HCT116 (cell line): ENCODE measurements at regions not wholly inside any gene's neighbourhood (a gene's known extent, or its start where the extent isn't known, plus 50 kb on each side); places are given as distances from the start of the nearest gene placed in this dataset.

Experiments used
- POLR2AphosphoS5 ChIP-seq: IDR thresholded peaks from 2 replicates; pipeline ENCODE4 v1.6.1; 2011; ENCODE audit warnings: mild to moderate bottlenecking, low read depth, low read length, moderate library complexity
- TF ChIP-seq, protein P1 (sequence below), 3 experiments: fragments of 200-600 bp in 1 of 3; sonication (generic) in 1 of 3; IDR thresholded peaks in 2 of 3; conservative IDR thresholded peaks in 1 of 3; 2 replicates each; pipeline ENCODE4 v1.5.1; 2012 to 2017; ENCODE audit warnings: low read depth in 2 of 3, low read length in 2 of 3, antibody characterized with exemption in 1 of 3, borderline replicate concordance in 1 of 3, control low read depth in 1 of 3, mild to moderate bottlenecking in 1 of 3, mixed read lengths in 1 of 3, mixed run types in 1 of 3, moderate library complexity in 1 of 3; ENCODE audit not compliant: insufficient read depth in 1 of 3

DNA sequence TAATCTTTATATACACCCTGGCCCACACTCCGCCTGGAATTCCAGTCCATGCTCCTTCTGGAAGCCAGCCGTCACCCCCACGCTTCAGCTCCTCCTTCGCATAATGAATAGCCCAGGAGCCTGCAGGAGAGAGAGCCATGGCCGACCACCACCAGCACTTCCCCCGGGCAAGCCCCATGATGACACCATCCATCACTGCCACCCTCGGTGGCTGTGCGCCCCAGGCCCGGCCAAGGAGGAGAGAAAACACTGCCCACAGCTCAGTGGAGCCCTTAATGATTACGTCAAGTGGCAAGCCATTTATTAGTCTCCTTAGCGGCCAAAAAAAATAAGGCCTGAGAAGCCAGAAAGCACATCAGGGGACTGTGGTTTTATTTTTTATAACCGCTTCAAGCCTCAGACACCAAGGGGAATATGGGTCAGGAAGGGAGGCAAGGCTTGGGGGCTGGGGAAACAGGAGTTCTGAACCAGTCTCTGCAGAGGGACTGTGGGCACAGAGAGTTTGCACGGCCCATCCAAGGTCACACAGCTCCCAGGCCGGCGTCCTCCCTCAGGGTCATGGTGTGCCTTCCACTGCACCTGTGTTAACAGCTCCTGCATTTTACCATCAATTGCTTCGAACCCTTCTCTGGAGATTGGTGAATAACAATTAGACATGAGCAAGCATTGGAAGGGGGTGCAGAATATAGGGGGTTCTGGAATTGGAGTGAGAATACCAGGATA, 134.3 kb downstream of the MN1 start:
- TF ChIP-seq POLR2AphosphoS5, result no peak
- TF ChIP-seq, protein P1, sequence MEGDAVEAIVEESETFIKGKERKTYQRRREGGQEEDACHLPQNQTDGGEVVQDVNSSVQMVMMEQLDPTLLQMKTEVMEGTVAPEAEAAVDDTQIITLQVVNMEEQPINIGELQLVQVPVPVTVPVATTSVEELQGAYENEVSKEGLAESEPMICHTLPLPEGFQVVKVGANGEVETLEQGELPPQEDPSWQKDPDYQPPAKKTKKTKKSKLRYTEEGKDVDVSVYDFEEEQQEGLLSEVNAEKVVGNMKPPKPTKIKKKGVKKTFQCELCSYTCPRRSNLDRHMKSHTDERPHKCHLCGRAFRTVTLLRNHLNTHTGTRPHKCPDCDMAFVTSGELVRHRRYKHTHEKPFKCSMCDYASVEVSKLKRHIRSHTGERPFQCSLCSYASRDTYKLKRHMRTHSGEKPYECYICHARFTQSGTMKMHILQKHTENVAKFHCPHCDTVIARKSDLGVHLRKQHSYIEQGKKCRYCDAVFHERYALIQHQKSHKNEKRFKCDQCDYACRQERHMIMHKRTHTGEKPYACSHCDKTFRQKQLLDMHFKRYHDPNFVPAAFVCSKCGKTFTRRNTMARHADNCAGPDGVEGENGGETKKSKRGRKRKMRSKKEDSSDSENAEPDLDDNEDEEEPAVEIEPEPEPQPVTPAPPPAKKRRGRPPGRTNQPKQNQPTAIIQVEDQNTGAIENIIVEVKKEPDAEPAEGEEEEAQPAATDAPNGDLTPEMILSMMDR (IDR thresholded peaks at IDR 0.05 in 2 of 3, conservative IDR thresholded peaks at IDR 0.05 in 1 of 3; ENCODE audit: borderline replicate concordance in 1 of 3, insufficient read depth in 1 of 3, low read depth in 2 of 3, low read length in 2 of 3), result no peak
